PC-9 (cell line): ENCODE measurements at regions not wholly inside any gene's neighbourhood (a gene's known extent, or its start where the extent isn't known, plus 50 kb on each side); places are given as distances from the start of the nearest gene placed in this dataset.

ENCODE experiments used
- BruUV-seq: library from RNA; stranded (reverse); fragments of 400-500 nt; replicated peaks from 2 replicates; lab custom pipeline; 2021; lab: Mats Ljungman, UMichigan
- CTCF ChIA-PET: fragments of 300-600 bp; sonication (Branson Sonifier 250); formaldehyde crosslinking; loops from one replicate; lab custom pipeline; 2022; ENCODE audit warnings: antibody characterized with exemption; lab: Charles Lee
- POLR2A ChIA-PET: fragments of 300-600 bp; sonication (Branson Sonifier 250); formaldehyde crosslinking; loops from one replicate; lab custom pipeline; 2022; ENCODE audit warnings: antibody characterized with exemption; ENCODE audit not compliant: unreplicated experiment; lab: Charles Lee
- DNase-seq, 2 experiments: peaks; one replicate each; pipeline versions ENCODE4 v3.0.0 to v3.0.0-alpha.2; 2015 to 2022; ENCODE audit warnings: mixed read lengths in 1 of 2
- H2AFZ ChIP-seq: fragments of 200-600 bp; sonication (generic); 2 replicates; pipeline ENCODE4 v1.8.1; 2017; ENCODE audit warnings: antibody characterized with exemption
- H3F3A ChIP-seq: fragments of 200-600 bp; sonication (generic); 2 replicates; pipeline ENCODE4 v1.8.1; 2017; ENCODE audit warnings: antibody characterized with exemption, mild to moderate bottlenecking, low read depth; ENCODE audit not compliant: insufficient read depth
- H3K27ac ChIP-seq: fragments of 200-600 bp; sonication (generic); 2 replicates; pipeline ENCODE4 v1.6.1; 2016; ENCODE audit warnings: mixed run types
- H3K27me3 ChIP-seq: fragments of 200-600 bp; sonication (generic); 2 replicates; pipeline ENCODE4 v1.6.1; 2016; ENCODE audit warnings: low read depth, mixed run types; ENCODE audit not compliant: insufficient read depth
- H3K36me3 ChIP-seq: fragments of 200-600 bp; sonication (generic); 2 replicates; pipeline ENCODE4 v1.6.1; 2016; ENCODE audit warnings: low read depth, mixed run types
- H3K4me1 ChIP-seq: fragments of 200-600 bp; sonication (generic); replicated peaks from 2 replicates; pipeline ENCODE4 v1.6.1; 2016; ENCODE audit warnings: mixed run types; ENCODE audit not compliant: insufficient read depth
- H3K4me2 ChIP-seq: fragments of 200-600 bp; sonication (generic); 2 replicates; pipeline ENCODE4 v1.6.1; 2017; ENCODE audit warnings: mixed run types
- H3K4me3 ChIP-seq: fragments of 200-600 bp; sonication (generic); 2 replicates; pipeline ENCODE4 v1.6.1; 2016; ENCODE audit warnings: mixed run types
- H3K79me2 ChIP-seq: fragments of 200-600 bp; sonication (generic); 2 replicates; pipeline ENCODE4 v1.6.1; 2017; ENCODE audit warnings: low read depth, mixed run types
- H3K9me2 ChIP-seq: fragments of 200-600 bp; sonication (generic); 2 replicates; pipeline ENCODE4 v1.8.1; 2017; ENCODE audit warnings: mild to moderate bottlenecking; ENCODE audit not compliant: insufficient read depth
- H3K9me3 ChIP-seq: fragments of 200-600 bp; sonication (generic); 2 replicates; pipeline ENCODE4 v1.8.1; 2016; ENCODE audit warnings: low read depth; ENCODE audit not compliant: insufficient read depth
- H4K20me1 ChIP-seq: fragments of 200-600 bp; sonication (generic); 2 replicates; pipeline ENCODE4 v1.8.1; 2017; ENCODE audit not compliant: insufficient read depth
- EZH2 ChIP-seq: fragments of 200-600 bp; sonication (generic); IDR thresholded peaks from 2 replicates; pipeline ENCODE4 v1.8.0; 2017; ENCODE audit warnings: antibody characterized with exemption, low read depth
- intact Hi-C: fragments of 100-400 bp; cut with micrococcal nuclease; formaldehyde crosslinking; loops from one replicate; pipeline ENCODE4 v1.10.0; 2022; ENCODE audit not compliant: unreplicated experiment
- TF ChIP-seq, protein P1 (sequence below): fragments of 200-600 bp; sonication (generic); conservative IDR thresholded peaks from 2 replicates; pipeline ENCODE4 v1.6.1; 2017; ENCODE audit warnings: mixed run types, antibody characterized with exemption, mild to moderate bottlenecking, moderate library complexity

DNA sequence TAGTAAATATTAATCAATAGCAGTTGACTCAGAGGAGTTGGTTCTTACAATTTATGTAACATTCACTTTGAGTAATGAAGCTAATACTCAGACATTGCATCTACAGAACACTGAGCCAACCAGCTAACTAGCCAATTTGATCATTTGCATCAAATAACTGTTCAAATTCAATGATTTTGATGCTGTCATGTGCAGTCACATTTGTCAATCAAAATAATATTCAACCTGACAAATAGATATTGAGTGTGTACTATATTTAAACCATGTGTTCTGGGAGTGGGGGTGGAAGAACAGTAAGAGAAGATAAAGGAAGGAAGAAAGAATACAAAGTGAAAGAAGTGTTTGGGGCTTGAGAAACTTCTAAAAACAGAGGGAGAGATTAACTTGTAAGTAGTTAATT lies 277.2 kb upstream of the ARHGEF26 start:
- no peak overlapping the region for H3K27ac ChIP-seq
- TF ChIP-seq, protein P1, sequence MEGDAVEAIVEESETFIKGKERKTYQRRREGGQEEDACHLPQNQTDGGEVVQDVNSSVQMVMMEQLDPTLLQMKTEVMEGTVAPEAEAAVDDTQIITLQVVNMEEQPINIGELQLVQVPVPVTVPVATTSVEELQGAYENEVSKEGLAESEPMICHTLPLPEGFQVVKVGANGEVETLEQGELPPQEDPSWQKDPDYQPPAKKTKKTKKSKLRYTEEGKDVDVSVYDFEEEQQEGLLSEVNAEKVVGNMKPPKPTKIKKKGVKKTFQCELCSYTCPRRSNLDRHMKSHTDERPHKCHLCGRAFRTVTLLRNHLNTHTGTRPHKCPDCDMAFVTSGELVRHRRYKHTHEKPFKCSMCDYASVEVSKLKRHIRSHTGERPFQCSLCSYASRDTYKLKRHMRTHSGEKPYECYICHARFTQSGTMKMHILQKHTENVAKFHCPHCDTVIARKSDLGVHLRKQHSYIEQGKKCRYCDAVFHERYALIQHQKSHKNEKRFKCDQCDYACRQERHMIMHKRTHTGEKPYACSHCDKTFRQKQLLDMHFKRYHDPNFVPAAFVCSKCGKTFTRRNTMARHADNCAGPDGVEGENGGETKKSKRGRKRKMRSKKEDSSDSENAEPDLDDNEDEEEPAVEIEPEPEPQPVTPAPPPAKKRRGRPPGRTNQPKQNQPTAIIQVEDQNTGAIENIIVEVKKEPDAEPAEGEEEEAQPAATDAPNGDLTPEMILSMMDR, result no peak
- TF ChIP-seq EZH2, result no peak
- ChIA-PET POLR2A (no interaction called here), CTCF (no interaction called here)
- H3K36me3 ChIP-seq, result no peaks in the 10 kb centered on the region
- H3K9me3 ChIP-seq, result no peaks in the 10 kb centered on the region
- H2AFZ ChIP-seq, result no peak overlapping the region
- no peaks in the 10 kb centered on the region for H3F3A ChIP-seq
- no peaks in the 10 kb centered on the region for H3K9me2 ChIP-seq
- H3K79me2 ChIP-seq, result no peaks in the 10 kb centered on the region
- H3K4me3 ChIP-seq, result no peak overlapping the region
- no peaks in the 10 kb centered on the region for H3K4me1 ChIP-seq
- H3K27me3 ChIP-seq, result no peaks in the 10 kb centered on the region
- BruUV-seq, result no TSS peak
- H3K4me2 ChIP-seq, result no peak overlapping the region
- no peaks in the 10 kb centered on the region for H4K20me1 ChIP-seq
- DNase-seq, result no peak
- intact Hi-C loops, result no loop called here

DNA sequence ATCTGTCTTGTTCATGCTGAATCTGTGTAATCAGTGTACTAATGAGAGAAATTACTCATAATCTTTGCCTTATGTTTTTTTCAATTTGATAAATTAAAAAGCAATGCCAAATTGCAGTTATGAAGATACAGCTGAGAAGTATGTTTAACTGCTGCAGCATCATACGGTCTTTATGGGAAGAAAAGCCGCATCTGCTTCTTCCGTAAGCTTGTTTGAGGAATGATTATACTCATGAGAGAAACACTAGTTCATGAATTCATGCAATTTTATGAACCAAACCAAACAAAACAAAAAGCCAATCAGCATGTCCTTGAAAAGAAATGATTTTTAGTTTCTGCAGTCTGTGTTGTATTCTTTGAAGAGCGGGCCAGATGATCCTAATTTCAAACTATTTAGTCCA lies 275.9 kb upstream of the ARHGEF26 start:
- H3K4me2 ChIP-seq, result no peak overlapping the region
- intact Hi-C loops, result no loop called here
- no peak for DNase-seq
- no peaks in the 10 kb centered on the region for H3K36me3 ChIP-seq
- H3K9me2 ChIP-seq, result no peaks in the 10 kb centered on the region
- no peak for TF ChIP-seq EZH2
- TF ChIP-seq, protein P1, result no peak
- no peak overlapping the region for H3K27ac ChIP-seq
- ChIA-PET POLR2A (no interaction called here), CTCF (no interaction called here)
- no TSS peak for BruUV-seq
- H3K27me3 ChIP-seq, result no peaks in the 10 kb centered on the region
- no peaks in the 10 kb centered on the region for H3K9me3 ChIP-seq
- H3F3A ChIP-seq, result no peaks in the 10 kb centered on the region
- no peaks in the 10 kb centered on the region for H3K4me1 ChIP-seq
- no peak overlapping the region for H3K4me3 ChIP-seq
- H2AFZ ChIP-seq, result 0 out of 2 replicates have a peak overlapping the region, but pooled peaks have one; percentile 0
- H3K79me2 ChIP-seq, result no peaks in the 10 kb centered on the region
- H4K20me1 ChIP-seq, result no peaks in the 10 kb centered on the region

DNA sequence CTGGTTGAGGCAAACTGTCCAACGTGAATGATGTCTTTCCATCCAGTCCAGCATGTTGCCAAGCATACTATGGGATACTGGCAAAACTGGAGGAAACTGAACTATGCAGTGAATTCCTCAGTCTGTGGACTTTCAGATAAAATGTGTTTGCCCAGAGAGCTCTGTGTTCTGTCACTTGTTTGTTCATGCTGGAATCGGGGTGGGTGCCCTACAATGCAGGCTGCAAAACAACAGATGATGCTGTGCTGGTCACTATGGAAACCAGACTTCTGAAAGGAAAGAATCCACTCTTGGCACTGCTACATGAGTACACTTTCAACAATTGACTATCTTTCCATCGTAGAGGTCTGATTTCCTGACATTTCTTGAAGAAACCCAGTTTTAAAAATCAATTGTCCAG lies 272.5 kb upstream of the ARHGEF26 start:
- H3F3A ChIP-seq, result no peaks in the 10 kb centered on the region
- CTCF ChIA-PET, result no interaction called here
- no peak overlapping the region for H3K4me3 ChIP-seq
- H3K9me2 ChIP-seq, result no peaks in the 10 kb centered on the region
- H2AFZ ChIP-seq, result no peak overlapping the region; the same call in 1 of the 2 replicates
- TF ChIP-seq, protein P1, result no peak
- TF ChIP-seq EZH2, result no peak
- H3K27me3 ChIP-seq, result no peaks in the 10 kb centered on the region
- H3K4me1 ChIP-seq, result no peaks in the 10 kb centered on the region
- H3K36me3 ChIP-seq, result no peaks in the 10 kb centered on the region
- H3K9me3 ChIP-seq, result no peaks in the 10 kb centered on the region
- intact Hi-C loops, result no loop called here
- no TSS peak for BruUV-seq
- H3K79me2 ChIP-seq, result no peaks in the 10 kb centered on the region
- no peak overlapping the region for H3K27ac ChIP-seq
- no peaks in the 10 kb centered on the region for H4K20me1 ChIP-seq
- H3K4me2 ChIP-seq, result no peak overlapping the region
- POLR2A ChIA-PET, result no interaction called here
- no peak for DNase-seq
